MCF 10A (cell line): ENCODE measurements at regions not wholly inside any gene's neighbourhood (a gene's known extent, or its start where the extent isn't known, plus 50 kb on each side); places are given as distances from the start of the nearest gene placed in this dataset.

Experiments
- BruUV-seq: library from RNA; stranded (reverse); fragments of 400-500 nt; replicated peaks from 2 replicates; lab custom pipeline; 2021; lab: Mats Ljungman, UMichigan
- CTCF ChIA-PET: fragments of 300-600 bp; sonication (Branson Sonifier 250); formaldehyde crosslinking; extraction: SDS; loops from one replicate; lab custom pipeline; 2021; ENCODE audit warnings: antibody characterized with exemption, inconsistent platforms; lab: Yijun Ruan, JAX
- POLR2A ChIA-PET: fragments of 300-600, 350-650 bp; sonication (Branson Sonifier 250); formaldehyde crosslinking; extraction: SDS; loops from one replicate; lab custom pipeline; 2020; ENCODE audit warnings: antibody characterized with exemption, inconsistent platforms; lab: Yijun Ruan, JAX
- DNase-seq: peaks from one replicate; pipeline ENCODE4 v3.0.0-alpha.2; 2018; ENCODE audit not compliant: unreplicated experiment
- H3K27ac Mint-ChIP-seq: one replicate; pipeline ENCODE4 v1.8.0; 2022; ENCODE audit warnings: mild to moderate bottlenecking, low read depth, mixed read lengths; ENCODE audit not compliant: unreplicated experiment
- H3K27me3 Mint-ChIP-seq: one replicate; pipeline ENCODE4 v1.8.0; 2022; ENCODE audit warnings: mixed read lengths; ENCODE audit not compliant: insufficient read depth, unreplicated experiment
- H3K36me3 Mint-ChIP-seq: one replicate; pipeline ENCODE4 v1.8.0; 2022; ENCODE audit warnings: mild to moderate bottlenecking, moderate library complexity, mixed read lengths; ENCODE audit not compliant: insufficient read depth, unreplicated experiment
- H3K4me1 Mint-ChIP-seq: one replicate; pipeline ENCODE4 v1.8.0; 2022; ENCODE audit warnings: mixed read lengths; ENCODE audit not compliant: insufficient read depth, unreplicated experiment
- H3K4me3 Mint-ChIP-seq: one replicate; pipeline ENCODE4 v1.8.0; 2022; ENCODE audit warnings: mild to moderate bottlenecking, moderate library complexity, mixed read lengths; ENCODE audit not compliant: unreplicated experiment
- H3K9me3 Mint-ChIP-seq: one replicate; pipeline ENCODE4 v1.8.0; 2022; ENCODE audit warnings: mixed read lengths; ENCODE audit not compliant: unreplicated experiment
- CTCF ChIP-seq: fragments of 200-600 bp; IDR thresholded peaks from one replicate; pipeline ENCODE4 v1.8.0; 2022; ENCODE audit warnings: antibody characterized with exemption, mild to moderate bottlenecking; ENCODE audit not compliant: unreplicated experiment
- intact Hi-C: fragments of 100-400 bp; cut with micrococcal nuclease; formaldehyde crosslinking; loops from 2 replicates; pipeline ENCODE4 v1.14.1; 2022

- no peak for TF ChIP-seq CTCF
- ChIA-PET CTCF (interaction anchor here (0.7 kb wide), 1 partner anchor 402 kb away, joined by 3 read pairs; no protein-coding TSS in a partner anchor), POLR2A (no interaction called here)
- Mint-ChIP-seq H3K27ac (no peak overlapping the region), H3K27me3 (peaks cover 65% of the 10 kb centered on the region), H3K4me1 (no peaks in the 10 kb centered on the region), H3K9me3 (no peaks in the 10 kb centered on the region), H3K4me3 (no peak overlapping the region), H3K36me3 (no peaks in the 10 kb centered on the region)
- DNase-seq: no peak
- no TSS peak for BruUV-seq
- intact Hi-C loops: no loop called here
These were observed 527.8 kb downstream of the SH2D4B start for GRCh38 chr10:81065474-81065873.

- H3K4me3 Mint-ChIP-seq: no peak overlapping the region
- intact Hi-C loops: no loop called here
- no peak overlapping the region for H3K27ac Mint-ChIP-seq
- no peak for DNase-seq
- no peaks in the 10 kb centered on the region for H3K9me3 Mint-ChIP-seq
- H3K36me3 Mint-ChIP-seq: no peaks in the 10 kb centered on the region
- no TSS peak for BruUV-seq
- CTCF ChIA-PET: interaction anchor here (0.6 to 0.9 kb wide), 2 partner anchors 13 to 1876 kb away, joined by 3 to 4 read pairs; no protein-coding TSS in a partner anchor
- no peaks in the 10 kb centered on the region for H3K4me1 Mint-ChIP-seq
- POLR2A ChIA-PET: interaction anchor here (0.6 kb wide), 2 partner anchors 34 to 52 kb away, joined by 3 read pairs; no protein-coding TSS in a partner anchor
- no peak for TF ChIP-seq CTCF
- peaks cover 54% of the 10 kb centered on the region for H3K27me3 Mint-ChIP-seq
These were observed 530.8 kb downstream of the SH2D4B start for GRCh38 chr10:81068460-81068859.

- TF ChIP-seq CTCF: no peak
- no TSS peak for BruUV-seq
- intact Hi-C loops: no loop called here
- Mint-ChIP-seq H3K27ac (no peak overlapping the region), H3K4me3 (no peak overlapping the region), H3K27me3 (peaks cover 74% of the 10 kb centered on the region), H3K9me3 (no peaks in the 10 kb centered on the region), H3K36me3 (no peaks in the 10 kb centered on the region), H3K4me1 (no peaks in the 10 kb centered on the region)
- ChIA-PET POLR2A (no interaction called here), CTCF (interaction anchor here (0.6 kb wide), 1 partner anchor 407 kb away, joined by 3 read pairs; no protein-coding TSS in a partner anchor)
- no peak for DNase-seq
These were observed 533.5 kb downstream of the SH2D4B start for GRCh38 chr10:81071087-81071796.

GRCh38 chr10:81073155-81073554 lies 535.5 kb downstream of the SH2D4B start:
- intact Hi-C loops: no loop called here
- H3K4me3 Mint-ChIP-seq: no peak overlapping the region
- H3K27ac Mint-ChIP-seq: no peak overlapping the region
- ChIA-PET CTCF (no interaction called here), POLR2A (no interaction called here)
- H3K36me3 Mint-ChIP-seq: no peaks in the 10 kb centered on the region
- no peaks in the 10 kb centered on the region for H3K4me1 Mint-ChIP-seq
- BruUV-seq: no TSS peak
- TF ChIP-seq CTCF: no peak
- H3K27me3 Mint-ChIP-seq: peaks cover 87% of the 10 kb centered on the region
- no peaks in the 10 kb centered on the region for H3K9me3 Mint-ChIP-seq
- no peak for DNase-seq
